ENCODE measurements at regions not wholly inside any gene's neighbourhood (a gene's known extent, or its start where the extent isn't known, plus 50 kb on each side); places are given as distances from the start of the nearest gene placed in this dataset.

DNA sequence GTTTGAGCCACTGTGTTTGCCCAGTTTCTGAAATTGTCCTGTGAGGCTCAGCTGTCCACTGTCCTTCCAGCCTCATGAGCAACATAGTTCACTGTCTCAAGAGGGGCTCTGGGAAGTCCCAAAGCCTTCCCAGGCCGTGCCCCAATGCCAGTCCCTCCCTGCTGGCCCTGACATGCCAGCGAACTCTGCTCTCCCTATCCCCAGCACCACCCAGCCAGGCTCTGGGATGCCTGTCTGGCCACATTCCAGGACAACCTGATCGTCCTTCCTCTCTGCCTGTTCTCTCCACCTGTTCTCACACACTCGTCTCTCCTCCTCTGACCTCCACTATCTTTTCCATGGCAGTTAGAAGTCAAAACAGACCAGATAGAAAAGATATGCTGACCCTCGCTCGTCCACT is 278.0 kb upstream of the ID2 start:
- Histone ChIP-seq H3K27me3 (ENCODE audit: control insufficient read depth, insufficient read depth, low read length) (no peaks in the 10 kb centered on the region), H3K4me3 (ENCODE audit: low read length) (no peak overlapping the region), H3K36me3 (ENCODE audit: control insufficient read depth, insufficient read depth, low read length) (no peaks in the 10 kb centered on the region), H3K4me1 (ENCODE audit: control insufficient read depth, insufficient read depth, low read length) (no peaks in the 10 kb centered on the region), H3K9me3 (ENCODE audit: control insufficient read depth, insufficient read depth, low read length) (no peaks in the 10 kb centered on the region), H3K27ac (ENCODE audit: low read length) (no peak overlapping the region)
- WGBS (ENCODE audit: insufficient coverage, insufficient read length): no CpG with 5 or more reads among the region's 6 CpGs
- DNase-seq (ENCODE audit: low read depth, low spot score): no peak

DNA sequence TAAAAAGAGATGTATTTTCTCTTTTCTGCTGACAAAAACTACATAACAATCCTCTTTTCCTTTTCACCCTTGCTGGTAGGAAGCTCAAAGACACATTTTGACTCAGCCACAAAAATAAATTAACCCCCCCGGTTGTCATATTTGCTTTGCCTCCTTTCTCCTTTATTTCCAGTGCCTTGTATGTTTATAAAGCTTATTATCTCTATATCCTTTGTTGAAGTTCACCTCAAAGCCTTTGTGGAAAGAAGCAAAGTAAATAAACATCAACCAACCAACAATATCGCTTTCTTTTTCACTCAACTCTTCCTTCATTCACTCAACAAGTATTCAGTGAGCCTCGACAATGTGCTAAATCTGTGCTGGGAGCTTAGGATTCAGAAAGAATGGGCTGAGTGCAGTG is 276.5 kb upstream of the ID2 start:
- H3K4me1 ChIP-seq (ENCODE audit: control insufficient read depth, insufficient read depth, low read length): no peaks in the 10 kb centered on the region
- H3K9me3 ChIP-seq (ENCODE audit: control insufficient read depth, insufficient read depth, low read length): no peaks in the 10 kb centered on the region
- DNase-seq (ENCODE audit: low read depth, low spot score): no peak
- H3K4me3 ChIP-seq (ENCODE audit: low read length): no peak overlapping the region
- 100% methylated on average over 1 of the region's 3 CpGs for WGBS (ENCODE audit: insufficient coverage, insufficient read length)
- no peaks in the 10 kb centered on the region for H3K27me3 ChIP-seq (ENCODE audit: control insufficient read depth, insufficient read depth, low read length)
- H3K36me3 ChIP-seq (ENCODE audit: control insufficient read depth, insufficient read depth, low read length): no peaks in the 10 kb centered on the region
- no peak overlapping the region for H3K27ac ChIP-seq (ENCODE audit: low read length)

DNA sequence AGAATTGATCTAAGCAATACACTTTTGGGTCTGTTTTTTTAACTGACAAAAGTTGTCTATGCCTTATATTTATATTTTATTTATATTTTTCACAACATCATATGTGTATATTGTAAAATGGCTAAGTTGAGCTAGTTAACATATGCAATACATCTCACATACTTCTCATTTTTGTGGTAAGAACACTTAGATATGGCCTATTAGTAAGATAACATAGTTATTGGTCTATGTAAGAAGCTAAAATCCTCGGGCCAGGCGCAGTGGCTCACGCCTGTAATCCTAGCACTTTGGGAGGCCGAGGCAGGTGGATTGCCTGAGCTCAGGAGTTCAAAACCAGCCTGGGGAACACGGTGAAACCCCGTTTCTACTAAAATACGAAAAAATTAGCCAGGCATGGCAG is 275.6 kb upstream of the ID2 start:
- Histone ChIP-seq H3K27me3 (ENCODE audit: control insufficient read depth, insufficient read depth, low read length) (no peaks in the 10 kb centered on the region), H3K27ac (ENCODE audit: low read length) (no peak overlapping the region), H3K36me3 (ENCODE audit: control insufficient read depth, insufficient read depth, low read length) (no peaks in the 10 kb centered on the region), H3K4me3 (ENCODE audit: low read length) (no peak overlapping the region), H3K9me3 (ENCODE audit: control insufficient read depth, insufficient read depth, low read length) (no peaks in the 10 kb centered on the region), H3K4me1 (ENCODE audit: control insufficient read depth, insufficient read depth, low read length) (no peaks in the 10 kb centered on the region)
- DNase-seq (ENCODE audit: low read depth, low spot score): no peak
- WGBS (ENCODE audit: insufficient coverage, insufficient read length): no CpG with 5 or more reads among the region's 7 CpGs

DNA sequence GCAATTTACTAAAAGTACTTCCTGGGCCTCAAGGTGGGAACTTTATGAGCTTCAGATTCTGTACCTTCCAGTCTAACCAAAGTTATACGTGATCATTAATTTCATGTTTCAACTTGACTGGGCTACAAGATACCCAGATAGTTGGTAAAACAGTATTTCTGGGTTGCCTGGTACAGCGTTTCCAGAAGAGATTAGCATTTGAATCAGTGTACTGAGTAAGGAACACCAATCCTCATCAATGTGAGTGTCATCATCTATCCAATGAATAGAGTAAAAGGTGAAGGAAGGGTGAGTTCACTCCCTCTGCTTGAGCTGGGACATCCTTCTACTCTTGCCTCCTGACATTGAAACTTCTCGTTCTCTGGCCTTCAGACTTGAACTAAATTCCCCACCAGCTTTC is 274.5 kb upstream of the ID2 start:
- H3K36me3 ChIP-seq (ENCODE audit: control insufficient read depth, insufficient read depth, low read length): no peaks in the 10 kb centered on the region
- WGBS (ENCODE audit: insufficient coverage, insufficient read length): no CpG with 5 or more reads among the region's 3 CpGs
- H3K4me3 ChIP-seq (ENCODE audit: low read length): no peak overlapping the region
- no peak for DNase-seq (ENCODE audit: low read depth, low spot score)
- no peaks in the 10 kb centered on the region for H3K27me3 ChIP-seq (ENCODE audit: control insufficient read depth, insufficient read depth, low read length)
- H3K9me3 ChIP-seq (ENCODE audit: control insufficient read depth, insufficient read depth, low read length): no peaks in the 10 kb centered on the region
- H3K27ac ChIP-seq (ENCODE audit: low read length): no peak overlapping the region
- H3K4me1 ChIP-seq (ENCODE audit: control insufficient read depth, insufficient read depth, low read length): no peaks in the 10 kb centered on the region

DNA sequence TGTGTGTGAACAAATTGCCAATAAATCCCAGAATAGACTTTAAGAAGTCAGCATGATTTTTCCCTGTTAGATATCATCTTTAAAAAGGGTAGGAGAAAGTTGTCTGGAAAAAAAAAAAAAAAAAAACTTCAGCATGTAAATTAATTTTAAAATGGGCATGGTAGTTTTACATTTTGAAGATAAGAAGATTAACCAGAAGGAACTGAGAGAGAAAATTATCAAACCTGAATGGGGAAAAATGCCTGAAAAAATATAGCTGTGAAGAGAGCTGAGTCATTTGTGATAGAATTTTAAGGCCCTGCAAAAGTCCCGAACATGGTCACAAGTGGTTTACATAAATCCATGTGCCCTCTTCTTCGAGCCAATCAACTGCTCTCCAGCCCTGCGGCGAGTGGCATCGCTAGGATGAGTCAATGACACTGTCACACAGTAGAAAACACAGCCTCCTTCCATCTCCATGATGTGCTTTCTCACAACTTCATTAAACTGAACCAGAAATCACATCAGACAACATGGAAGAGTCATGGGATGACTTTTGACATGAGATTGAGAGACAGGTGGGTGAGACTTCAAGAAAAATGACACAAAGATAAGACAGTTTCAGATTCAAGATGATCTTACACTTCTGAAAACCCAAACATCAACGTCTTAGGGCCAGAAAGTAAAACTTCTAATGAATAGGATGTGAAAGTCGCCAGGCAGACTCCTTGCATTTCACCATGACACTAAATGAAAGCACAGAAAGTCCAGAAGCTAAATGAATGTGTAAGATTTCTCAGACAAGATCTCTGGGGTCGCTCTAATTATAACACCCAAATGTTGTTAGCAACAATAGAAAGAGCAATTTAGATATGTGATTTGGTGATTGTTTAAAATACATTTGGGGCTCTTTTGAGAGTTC is 273.0 kb upstream of the ID2 start:
- no peak overlapping the region for H3K4me3 ChIP-seq (ENCODE audit: low read length)
- H3K9me3 ChIP-seq (ENCODE audit: control insufficient read depth, insufficient read depth, low read length): no peaks in the 10 kb centered on the region
- WGBS (ENCODE audit: insufficient coverage, insufficient read length): no CpG with 5 or more reads among the region's 8 CpGs
- H3K36me3 ChIP-seq (ENCODE audit: control insufficient read depth, insufficient read depth, low read length): no peaks in the 10 kb centered on the region
- 0 out of 2 replicates have a peak, but pooled peaks cover 1% of the 10 kb centered on the region for H3K4me1 ChIP-seq (ENCODE audit: control insufficient read depth, insufficient read depth, low read length)
- no peak for DNase-seq (ENCODE audit: low read depth, low spot score)
- H3K27me3 ChIP-seq (ENCODE audit: control insufficient read depth, insufficient read depth, low read length): no peaks in the 10 kb centered on the region
- no peak overlapping the region for H3K27ac ChIP-seq (ENCODE audit: low read length)

DNA sequence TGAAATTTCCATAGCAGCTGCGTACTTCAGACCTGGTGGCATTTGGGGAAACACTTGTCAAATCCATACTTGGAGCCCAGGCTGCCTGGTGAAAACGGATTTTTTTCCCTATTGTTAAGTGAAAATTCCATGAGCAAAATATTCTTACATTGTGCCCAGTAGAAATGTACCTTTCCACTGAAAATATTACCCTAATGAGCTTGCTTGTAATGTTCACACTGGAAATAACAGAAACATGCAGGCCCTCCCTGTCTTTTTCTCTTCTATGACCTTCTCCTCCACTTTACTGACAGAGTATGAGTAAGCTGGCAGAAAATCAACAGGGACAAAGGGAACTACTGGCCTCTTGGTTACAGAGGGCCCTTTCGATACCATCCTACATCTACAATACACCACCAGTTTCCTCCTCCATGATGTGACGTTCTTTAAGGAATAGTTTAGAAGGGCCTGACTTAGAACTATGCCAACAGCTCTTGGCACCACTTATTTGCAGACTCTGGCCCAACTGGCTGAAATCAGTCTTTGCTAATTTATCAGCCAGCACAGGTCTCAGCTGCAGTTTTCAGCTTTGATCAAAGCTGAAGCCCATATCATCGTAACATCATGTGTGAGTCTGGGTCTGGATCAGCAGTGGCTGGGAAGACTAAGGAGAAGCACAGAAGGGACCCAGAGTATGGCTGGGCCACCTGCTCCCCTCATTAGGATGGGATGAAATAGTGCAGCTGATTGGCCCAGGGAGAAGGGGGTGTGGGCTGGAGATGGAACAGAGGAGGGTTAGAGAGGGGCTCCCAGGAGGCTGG is 272.2 kb upstream of the ID2 start:
- Histone ChIP-seq H3K4me1 (ENCODE audit: control insufficient read depth, insufficient read depth, low read length) (0 out of 2 replicates have a peak, but pooled peaks cover 1% of the 10 kb centered on the region), H3K27me3 (ENCODE audit: control insufficient read depth, insufficient read depth, low read length) (no peaks in the 10 kb centered on the region), H3K4me3 (ENCODE audit: low read length) (no peak overlapping the region), H3K27ac (ENCODE audit: low read length) (no peak overlapping the region), H3K36me3 (ENCODE audit: control insufficient read depth, insufficient read depth, low read length) (no peaks in the 10 kb centered on the region), H3K9me3 (ENCODE audit: control insufficient read depth, insufficient read depth, low read length) (no peaks in the 10 kb centered on the region)
- no CpG with 5 or more reads among the region's 5 CpGs for WGBS (ENCODE audit: insufficient coverage, insufficient read length)
- DNase-seq (ENCODE audit: low read depth, low spot score): no peak

DNA sequence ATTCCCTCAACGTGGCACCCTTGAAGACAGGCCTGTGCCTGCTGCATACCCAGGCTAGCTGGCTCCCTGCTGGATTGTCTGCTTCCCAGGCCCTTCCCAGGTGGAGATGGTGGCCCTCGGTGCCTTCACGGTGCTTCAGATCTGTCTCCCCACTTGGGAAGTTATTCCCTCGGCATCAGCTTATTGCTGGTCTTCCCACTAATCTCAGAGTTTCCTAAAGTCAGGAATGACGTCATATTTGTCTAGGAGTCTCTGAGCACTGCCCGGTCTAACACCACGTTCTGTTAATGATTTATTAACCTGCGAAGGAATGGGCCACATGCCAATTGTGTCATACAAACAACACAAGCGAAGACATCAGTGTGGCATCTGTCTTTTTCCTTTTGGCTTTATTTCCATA is 269.8 kb upstream of the ID2 start:
- H3K4me3 ChIP-seq (ENCODE audit: low read length): no peak overlapping the region
- H3K36me3 ChIP-seq (ENCODE audit: control insufficient read depth, insufficient read depth, low read length): no peaks in the 10 kb centered on the region
- no peak for DNase-seq (ENCODE audit: low read depth, low spot score)
- 0 out of 2 replicates have a peak, but pooled peaks cover 3% of the 10 kb centered on the region for H3K4me1 ChIP-seq (ENCODE audit: control insufficient read depth, insufficient read depth, low read length)
- H3K27ac ChIP-seq (ENCODE audit: low read length): no peak overlapping the region
- no CpG with 5 or more reads among the region's 9 CpGs for WGBS (ENCODE audit: insufficient coverage, insufficient read length)
- no peaks in the 10 kb centered on the region for H3K9me3 ChIP-seq (ENCODE audit: control insufficient read depth, insufficient read depth, low read length)
- no peaks in the 10 kb centered on the region for H3K27me3 ChIP-seq (ENCODE audit: control insufficient read depth, insufficient read depth, low read length)

DNA sequence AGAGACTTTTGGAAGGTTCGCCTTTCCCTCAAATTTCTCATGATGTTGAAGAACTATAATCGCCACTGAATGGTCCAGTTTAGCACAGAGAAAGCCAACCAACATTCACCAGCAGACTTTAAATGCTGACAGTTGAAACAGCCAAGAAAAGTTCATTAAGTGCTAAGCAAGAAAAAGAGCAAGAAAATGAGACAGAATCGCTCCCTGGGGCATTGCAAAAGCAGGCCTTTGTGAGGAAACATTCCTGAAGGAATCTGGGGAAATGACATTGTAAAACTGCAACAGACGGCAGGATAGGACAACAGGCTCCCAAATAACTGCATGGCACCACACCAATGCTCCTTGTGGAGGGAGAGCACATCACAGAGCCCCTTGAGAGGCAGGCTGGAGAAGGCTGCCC is 269.3 kb upstream of the ID2 start:
- Histone ChIP-seq H3K9me3 (ENCODE audit: control insufficient read depth, insufficient read depth, low read length) (no peaks in the 10 kb centered on the region), H3K27ac (ENCODE audit: low read length) (no peak overlapping the region), H3K4me1 (ENCODE audit: control insufficient read depth, insufficient read depth, low read length) (0 out of 2 replicates have a peak, but pooled peaks cover 3% of the 10 kb centered on the region), H3K27me3 (ENCODE audit: control insufficient read depth, insufficient read depth, low read length) (no peaks in the 10 kb centered on the region), H3K4me3 (ENCODE audit: low read length) (no peak overlapping the region), H3K36me3 (ENCODE audit: control insufficient read depth, insufficient read depth, low read length) (no peaks in the 10 kb centered on the region)
- no peak for DNase-seq (ENCODE audit: low read depth, low spot score)
- no CpG with 5 or more reads among the region's 4 CpGs for WGBS (ENCODE audit: insufficient coverage, insufficient read length)

DNA sequence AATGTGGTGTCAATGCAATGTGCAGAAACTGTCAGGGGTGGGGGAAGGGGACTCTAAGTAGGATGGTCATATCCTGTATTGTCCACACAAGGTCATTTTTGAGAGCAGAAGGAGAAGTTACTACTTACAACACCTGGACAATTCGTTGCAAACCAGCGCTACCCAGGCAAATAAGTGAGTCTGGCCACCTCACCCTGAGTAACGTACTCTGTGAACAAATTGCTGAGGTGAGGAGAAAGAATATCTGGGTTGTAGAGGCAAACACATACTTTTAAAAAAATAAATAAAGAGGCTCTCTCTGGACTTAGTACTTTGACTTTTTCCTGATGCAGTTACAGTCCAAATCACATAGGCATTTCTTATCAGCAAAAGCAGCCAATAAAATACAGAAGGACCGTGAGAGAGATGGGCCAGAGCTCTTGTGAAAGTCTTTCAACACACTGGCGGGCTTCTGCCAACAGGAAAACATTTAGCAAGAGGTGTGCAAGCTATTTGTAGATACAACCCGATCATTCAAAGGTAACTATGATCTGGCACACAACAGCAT is 268.2 kb upstream of the ID2 start:
- Histone ChIP-seq H3K27ac (ENCODE audit: low read length) (no peak overlapping the region), H3K27me3 (ENCODE audit: control insufficient read depth, insufficient read depth, low read length) (no peaks in the 10 kb centered on the region), H3K9me3 (ENCODE audit: control insufficient read depth, insufficient read depth, low read length) (no peaks in the 10 kb centered on the region), H3K36me3 (ENCODE audit: control insufficient read depth, insufficient read depth, low read length) (no peaks in the 10 kb centered on the region), H3K4me3 (ENCODE audit: low read length) (no peak overlapping the region), H3K4me1 (ENCODE audit: control insufficient read depth, insufficient read depth, low read length) (0 out of 2 replicates have a peak, but pooled peaks cover 3% of the 10 kb centered on the region)
- WGBS (ENCODE audit: insufficient coverage, insufficient read length): no CpG with 5 or more reads among the region's 6 CpGs
- DNase-seq (ENCODE audit: low read depth, low spot score): no peak

All from iPS DF 6.9 (cell line).